NCI-H2081 (cell line): ENCODE measurements at regions not wholly inside any gene's neighbourhood (a gene's known extent, or its start where the extent isn't known, plus 50 kb on each side); places are given as distances from the start of the nearest gene placed in this dataset.
"Not testable (repeated sequence)": the region's sequence is repeated elsewhere in the genome, so short reads cannot be mapped to it uniquely, and the experiment has no call there.

ENCODE experiments used
- DNase-seq, 2 experiments: peaks; one replicate each; lab custom pipeline; 2025; lab: John Stamatoyannopoulos, UW

DNA sequence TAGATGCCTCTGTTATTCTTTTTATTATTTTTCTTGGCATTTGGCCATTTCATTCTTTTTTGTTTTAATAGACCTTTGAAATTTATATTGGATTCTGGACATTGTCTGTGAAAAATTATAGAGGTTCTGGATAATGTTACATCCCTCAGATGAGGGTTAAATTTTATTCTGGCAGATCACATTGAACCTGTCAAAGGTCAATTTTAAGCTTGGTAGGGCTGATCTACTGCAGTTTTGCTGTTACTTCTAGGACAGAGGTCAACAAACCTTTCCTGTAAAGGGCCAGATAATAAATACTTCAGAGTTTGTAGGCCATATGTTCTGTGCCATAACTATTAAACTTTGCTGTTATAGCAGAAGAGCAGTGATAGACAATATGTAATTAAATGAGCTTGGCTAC, 318.9 kb upstream of the DPPA4 start:
- no peak for DNase-seq

DNA sequence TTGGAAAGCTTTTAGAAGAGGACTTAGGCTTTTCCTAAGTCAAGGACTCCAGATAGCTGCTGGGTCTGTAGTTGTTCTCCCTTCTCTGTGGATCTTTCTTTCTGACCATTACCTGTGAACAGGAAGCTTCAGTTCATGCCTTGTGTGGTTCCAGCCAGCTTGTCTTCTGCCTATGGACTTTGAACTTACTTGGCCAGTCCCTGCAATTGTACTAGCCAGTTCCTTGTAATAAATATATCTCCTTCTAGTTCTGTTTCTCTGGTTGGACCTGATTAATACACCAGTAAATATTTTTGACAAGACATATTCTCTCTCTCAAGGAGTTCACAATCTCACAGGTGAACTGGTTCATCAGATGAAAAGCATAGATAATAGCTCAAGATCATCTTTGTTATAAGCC, 341.3 kb upstream of the DPPA4 start:
- DNase-seq, result no peak

DNA sequence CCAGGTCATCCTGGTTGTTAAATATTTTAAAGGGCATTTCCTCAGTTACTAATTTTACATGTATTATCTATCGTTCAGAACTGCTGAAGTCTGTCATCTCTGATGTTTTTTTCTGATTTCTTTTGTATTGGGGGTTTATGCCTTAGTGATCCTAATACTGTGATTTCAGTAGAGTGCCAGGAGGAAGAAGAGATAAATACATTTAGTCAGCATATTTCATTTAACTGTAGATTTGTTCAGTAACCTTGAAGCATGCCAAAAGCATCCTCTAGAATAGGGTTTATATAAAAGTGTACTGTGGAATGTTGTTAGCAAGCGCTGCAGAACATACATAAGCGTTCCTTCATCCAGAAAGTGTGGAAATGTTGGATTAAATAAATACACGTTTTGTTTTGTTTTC, 342.3 kb upstream of the DPPA4 start:
- DNase-seq, result no peak

DNA sequence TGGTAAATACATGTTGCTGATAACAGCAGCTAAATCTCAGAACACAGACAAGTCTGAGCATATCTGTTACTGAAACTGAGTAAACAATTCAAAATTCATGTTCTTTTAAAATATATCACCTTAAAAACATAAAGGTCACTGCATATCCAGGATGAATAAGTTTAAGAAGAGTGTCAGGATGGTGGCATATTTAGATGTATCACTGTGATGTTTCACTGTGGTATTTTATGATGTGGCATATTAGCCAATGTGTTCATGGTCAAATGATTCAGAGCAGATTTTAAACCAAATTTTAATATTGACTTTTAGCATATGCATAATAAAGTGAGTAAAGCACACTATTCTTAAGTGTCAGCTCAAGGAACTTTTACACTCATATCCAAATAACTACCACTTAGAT, 346.4 kb upstream of the DPPA4 start:
- DNase-seq, result no peak

DNA sequence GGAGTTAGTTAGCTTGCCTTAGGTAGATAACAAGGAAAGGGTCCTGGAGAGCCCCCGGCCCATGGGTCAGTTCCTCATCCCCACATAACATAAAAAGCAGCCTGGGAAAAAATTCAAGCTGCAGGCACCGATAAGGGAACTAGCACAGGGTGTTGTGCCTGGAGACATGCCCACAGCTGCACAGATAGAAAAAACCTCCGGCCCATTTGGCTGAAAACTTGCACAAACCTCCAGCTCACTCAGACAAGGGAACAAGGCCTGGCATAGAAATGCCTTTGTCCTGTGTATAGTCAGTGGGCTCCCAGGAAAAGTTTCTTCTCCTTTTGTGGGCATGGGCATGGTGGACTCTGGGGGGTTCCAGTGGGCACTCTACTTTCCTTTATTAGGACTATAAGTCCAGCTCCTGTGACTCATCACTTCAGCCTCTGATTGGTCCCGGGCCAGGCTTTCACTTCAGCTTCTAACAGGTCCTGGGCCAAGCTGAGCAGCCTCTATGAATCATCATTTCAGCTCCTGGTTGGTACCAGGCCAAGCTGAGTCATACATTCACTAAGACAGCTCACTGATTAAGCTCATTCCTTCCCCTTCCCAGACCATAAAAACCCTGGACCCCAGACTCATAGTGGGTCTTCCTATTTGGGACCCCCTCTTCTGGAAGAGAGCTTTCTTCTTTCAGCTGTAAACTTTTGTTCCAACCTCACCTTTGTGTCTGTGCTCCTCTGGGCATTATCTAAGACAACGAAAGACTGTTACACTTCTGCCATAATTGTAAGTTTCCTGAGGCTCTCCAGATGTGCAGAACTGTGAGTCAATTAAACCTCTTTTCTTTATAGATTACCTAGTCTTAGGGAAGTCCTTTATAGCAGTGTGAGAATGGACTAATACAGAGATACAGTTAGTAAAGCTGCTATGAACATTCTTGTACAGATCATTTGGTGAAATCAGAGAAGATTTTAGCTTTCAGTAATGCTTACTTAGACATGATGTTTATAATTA, 348.0 kb upstream of the DPPA4 start:
- no peak for DNase-seq

DNA sequence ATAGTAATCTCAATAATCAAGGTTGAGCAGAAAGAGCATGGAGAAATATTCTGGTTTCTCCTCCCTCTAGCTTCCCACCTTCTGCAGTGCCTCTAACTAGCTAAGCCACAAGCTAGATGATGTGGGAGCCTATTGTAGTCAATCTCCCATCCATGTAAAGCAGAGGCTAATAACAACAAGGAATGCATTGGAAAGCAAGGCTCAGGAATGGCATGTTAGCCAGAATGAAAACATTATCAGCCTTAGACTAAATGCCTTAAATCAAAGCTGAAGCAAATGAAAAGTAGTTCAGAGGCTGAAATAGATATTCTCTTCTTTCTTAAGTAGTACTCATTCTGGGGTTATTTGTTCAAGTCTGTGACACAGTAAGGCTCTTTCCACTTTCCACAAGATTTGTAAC, 350.3 kb upstream of the DPPA4 start:
- DNase-seq, result no peak

DNA sequence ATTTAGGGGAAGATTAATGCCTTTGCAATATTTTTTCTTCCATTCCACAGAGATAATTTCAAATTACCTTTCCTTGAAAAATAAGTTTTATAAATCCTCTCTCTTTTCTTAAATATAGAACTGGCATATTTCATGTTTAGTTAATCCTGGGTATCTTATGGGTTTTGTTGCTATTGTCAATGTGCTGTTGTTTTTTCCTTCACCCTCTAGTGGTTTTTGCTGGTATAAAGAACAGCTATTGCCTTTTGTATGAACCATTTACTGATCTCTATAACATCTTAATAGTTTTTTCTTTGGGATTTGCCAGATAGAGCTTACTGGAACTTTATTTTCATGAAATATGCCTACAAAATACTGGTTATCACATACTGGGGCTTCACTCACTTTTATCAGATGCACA, 359.6 kb upstream of the DPPA4 start:
- no peak for DNase-seq

DNA sequence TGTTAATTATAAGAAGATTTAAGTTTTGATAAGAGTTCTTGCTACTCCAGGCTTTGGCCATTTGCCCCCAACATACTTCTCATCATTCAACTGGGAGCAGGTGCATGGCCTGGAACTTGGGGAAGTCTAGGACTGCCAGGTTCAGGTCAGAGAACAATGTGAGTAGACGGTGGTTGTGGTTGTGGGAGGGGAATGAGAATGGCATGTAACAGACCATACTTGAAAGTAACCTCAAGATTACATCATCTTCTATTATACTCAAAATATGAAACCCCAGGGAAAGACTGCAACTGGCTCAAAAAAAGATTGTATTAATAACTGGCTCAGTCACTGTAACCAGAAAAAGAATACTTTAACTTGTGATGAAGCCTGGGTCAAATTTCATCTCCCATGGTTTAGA, 364.9 kb upstream of the DPPA4 start:
- DNase-seq, result no peak

DNA sequence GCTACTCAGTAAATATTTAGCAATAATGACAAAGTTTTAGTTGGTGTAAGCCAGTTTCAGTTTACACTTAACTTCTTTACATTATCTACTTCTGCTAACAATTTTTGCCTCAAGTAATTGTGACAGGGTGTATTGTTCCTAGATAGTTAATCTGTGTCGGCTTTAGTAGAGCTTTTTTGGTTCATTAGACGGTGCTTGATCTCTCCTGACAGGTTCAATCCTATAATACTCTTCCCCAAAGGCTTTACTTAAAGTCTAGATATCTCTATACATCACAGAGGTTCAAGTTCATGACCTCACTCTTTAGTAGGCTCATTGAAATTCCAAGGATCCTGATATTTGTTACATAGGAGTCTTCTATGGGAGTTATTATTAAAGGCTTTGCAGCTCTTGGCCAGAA, 365.6 kb upstream of the DPPA4 start:
- DNase-seq, result no peak

DNA sequence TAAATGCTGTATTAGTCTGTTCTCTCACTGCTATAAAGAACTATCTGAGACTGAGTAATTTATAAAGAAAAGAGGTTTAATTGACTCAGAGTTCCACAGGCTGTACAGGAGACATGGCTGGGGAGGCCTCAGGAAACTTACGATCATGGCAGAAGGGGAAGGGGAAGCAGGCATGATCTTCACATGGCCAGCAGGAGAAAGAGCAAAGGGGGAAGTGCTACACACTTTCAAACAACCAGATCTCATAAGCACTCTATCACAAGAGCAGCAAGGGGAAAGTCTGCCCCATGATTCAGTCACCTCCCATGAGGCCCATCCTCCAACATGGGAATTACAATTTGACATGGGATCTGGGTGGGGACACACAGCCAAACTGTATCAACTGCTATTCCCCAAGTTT, 367.8 kb upstream of the DPPA4 start:
- DNase-seq, result not testable (repeated sequence)

DNA sequence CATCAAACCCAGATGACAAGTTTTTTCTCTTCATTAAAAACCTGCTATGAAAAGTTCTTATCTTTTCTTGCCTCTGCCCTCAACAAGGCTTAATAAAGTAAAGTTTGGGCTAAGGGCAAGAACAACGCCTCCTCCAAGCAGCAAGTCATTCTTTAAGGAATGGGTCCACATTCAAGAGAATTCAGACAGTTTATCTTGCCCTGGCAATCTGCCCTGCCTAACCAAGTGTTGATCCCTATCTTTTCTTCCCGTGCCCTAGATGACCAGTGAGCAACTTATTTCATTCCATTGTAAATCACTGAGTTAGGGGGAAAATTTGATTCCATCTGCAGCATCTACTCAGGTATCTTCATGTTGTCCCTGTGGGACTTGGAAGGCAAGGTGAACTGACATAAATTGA, 370.3 kb upstream of the DPPA4 start:
- no peak for DNase-seq

DNA sequence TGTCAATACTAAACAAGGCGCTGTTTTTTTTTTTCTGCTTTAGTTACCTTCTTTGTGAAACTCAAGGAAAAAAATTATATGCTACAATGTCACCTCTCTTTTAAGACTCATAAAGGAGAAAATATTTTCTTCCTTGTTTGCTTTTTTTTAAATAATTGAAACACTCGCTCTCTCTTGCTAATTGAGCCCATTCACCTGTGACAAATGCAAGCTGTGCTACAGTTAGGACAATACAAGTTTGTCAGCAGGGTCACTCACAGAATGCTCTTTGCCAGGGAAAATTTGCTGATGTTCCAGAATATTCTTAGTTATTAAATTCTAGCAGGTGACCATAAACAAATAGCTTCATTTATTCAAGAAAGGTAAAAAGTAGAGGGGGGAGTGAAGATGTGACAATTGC, 375.9 kb upstream of the DPPA4 start:
- DNase-seq, result no peak

DNA sequence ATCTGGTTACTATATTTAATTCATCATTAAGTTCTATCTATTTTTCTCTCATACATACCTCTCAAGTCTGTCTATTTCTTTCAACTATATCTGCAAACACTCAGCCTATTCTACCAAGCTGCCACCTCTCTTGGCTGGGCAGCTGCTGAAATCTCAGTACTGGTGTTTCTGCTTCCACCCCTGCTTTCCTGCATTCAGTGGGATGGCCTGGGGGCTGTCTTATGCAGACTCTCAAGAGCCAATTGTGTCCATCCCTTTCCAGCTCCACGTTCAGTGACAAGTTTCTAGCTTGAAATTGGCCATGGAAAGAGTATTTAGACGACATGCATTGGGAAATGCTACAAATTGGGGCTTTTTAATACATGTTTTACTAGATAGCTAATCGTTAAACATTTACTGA, 378.4 kb upstream of the DPPA4 start:
- DNase-seq, result no peak

DNA sequence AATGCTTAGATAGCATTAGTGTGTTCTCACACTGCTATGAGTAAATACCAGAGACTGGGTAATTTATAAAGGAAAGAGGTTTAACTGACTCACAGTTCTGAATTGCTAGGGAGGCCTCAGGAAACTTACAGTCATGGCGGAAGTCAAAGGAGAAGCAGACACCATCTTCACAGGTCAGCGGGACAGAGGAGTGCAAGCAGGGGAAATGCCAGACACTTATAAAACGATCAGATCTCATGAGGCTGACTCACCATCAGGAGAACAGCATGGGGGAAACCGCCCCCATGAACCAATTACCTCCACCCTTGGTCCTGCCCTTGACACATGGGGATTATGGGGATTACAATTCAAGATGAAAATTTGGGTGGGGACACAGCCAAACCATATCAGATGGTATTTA, 381.5 kb upstream of the DPPA4 start:
- no peak for DNase-seq

DNA sequence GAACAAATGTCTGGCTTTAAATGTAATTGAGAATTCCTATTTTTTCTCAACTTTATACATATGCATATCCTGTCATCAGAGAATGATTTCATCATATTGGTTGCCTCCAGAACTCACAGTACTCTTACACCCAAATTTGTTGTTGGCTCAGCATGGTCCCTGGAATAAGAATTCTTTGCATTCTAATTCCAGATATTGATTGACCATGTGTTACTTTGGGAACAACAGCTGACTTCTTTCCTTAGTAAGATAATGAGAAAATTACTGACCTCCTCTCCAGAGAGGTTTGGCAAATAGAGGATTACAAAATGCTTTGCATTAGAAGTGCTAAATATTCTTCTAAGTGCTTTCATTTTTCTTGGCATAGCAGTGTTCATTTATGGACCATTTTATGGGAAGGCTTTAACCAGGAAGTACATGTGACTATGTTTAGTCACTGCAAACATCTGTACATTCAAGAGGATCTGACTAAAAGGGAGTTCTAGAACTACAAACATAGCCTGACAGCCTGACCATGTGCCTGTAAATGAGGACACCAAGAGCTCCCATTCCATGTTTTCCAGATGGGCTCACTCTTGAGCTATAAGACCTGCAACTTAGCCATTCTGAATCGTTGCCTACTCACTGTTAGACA, 391.6 kb upstream of the DPPA4 start:
- no peak for DNase-seq

DNA sequence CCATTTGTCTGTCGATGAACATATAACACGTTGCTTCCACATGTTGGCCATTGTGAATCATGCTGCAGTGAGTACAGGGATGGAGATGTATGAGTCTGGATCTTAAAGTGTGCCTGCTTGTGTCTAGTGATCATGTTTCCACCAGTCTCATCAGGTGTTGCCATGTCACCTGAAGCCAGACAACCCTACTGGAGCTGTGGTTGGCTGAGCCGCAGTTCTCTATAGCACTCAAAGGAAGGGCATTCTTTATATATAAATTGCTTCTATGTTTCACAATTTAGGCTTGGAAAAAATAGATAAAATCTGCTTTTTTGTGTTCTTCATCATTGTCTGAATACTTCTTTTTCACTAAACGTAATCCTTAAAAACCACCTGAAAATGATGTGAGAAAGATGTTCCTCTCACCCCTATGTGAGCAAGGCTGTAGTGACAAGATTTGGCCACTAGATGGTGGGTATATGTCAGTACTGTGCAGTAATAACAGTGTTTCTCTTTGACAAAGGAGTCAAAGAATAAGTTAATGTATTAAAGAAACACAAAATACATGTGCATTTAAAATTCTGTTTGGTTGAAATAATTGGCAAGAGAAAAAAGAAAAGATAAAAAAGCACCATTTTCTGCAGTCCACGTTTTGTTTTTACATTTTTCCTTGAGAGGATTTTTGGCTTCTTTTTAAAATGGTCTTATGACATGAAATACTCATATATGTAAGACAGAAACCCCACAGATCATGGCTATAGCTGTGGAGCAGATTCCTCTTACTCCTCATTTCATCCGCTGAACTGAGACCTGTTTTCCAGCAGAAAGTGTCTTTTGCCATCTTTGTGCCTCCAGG, 394.5 kb upstream of the DPPA4 start:
- DNase-seq, result peak; percentile 46 to 47

DNA sequence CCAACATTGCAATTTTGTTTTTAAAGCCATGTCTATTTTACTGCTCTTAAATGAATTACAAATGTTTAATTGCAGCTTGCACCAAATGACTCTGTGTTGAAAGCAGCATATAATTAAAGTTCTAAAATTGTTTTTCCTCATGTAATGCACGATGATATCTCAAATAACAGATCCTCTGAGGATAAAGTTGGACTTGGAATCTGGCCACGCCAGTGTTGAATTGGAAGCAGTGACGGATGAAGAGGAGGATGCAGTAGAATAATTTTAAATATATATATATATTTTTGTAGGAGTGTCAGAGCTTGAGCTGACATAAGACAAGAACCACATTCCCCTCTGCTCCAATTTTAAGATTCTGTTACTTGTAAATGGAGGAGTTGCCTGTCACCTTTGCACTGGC, 406.6 kb upstream of the DPPA4 start:
- DNase-seq, result no peak

DNA sequence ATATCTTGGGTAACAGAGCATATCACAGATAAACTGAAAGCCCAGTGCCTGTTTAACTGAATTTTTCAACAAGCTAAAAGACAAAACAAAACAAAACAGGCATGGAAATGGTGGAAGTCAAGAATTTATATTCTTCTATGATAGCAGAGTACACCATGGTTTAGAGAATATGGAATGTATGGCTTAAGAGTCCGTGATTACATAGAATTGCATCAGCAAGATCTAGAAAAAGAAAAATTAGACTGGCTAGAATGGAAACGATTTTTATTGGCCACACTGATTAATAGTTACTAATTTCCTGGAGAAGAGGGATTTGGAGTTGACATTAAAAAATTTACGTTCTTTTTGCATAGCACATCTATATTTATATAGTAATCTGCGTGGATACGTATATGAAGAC, 435.2 kb upstream of the DPPA4 start:
- no peak for DNase-seq

DNA sequence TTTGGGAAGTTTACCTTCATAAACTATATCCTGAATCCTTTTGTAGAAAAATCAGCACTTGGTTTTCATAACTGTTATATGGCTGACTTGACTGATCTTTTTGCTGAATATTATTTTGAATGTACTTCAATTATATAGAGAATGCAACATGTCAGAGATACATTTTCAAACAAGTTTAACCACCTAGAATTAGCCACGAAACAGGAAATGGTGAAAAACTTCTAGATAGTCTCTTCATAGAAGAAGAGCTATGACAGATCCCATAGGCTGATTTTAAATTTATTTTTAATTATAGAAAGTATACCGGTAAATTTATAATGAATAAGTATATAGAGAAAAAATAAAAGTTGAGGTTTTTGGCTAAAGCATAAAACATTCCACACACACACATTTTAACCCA, 436.8 kb upstream of the DPPA4 start:
- DNase-seq, result no peak

DNA sequence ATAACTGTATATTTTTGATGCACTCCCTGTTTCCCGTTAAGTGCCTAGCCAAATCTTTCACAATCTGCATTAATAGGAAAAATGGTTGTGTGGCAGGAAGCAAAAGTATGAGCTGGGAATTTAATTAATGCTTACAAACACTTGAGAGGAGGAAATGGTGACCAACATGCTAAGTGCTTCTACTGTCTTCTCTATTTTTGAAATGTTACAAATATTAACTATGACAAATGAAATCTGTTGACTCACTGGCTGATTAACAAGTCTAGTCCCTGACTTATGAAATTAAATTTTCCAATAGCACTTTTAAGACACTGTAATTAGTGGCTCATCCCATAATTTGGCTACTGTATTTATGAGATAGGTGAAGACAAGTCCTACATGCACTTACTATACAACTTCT, 446.9 kb upstream of the DPPA4 start:
- no peak for DNase-seq

DNA sequence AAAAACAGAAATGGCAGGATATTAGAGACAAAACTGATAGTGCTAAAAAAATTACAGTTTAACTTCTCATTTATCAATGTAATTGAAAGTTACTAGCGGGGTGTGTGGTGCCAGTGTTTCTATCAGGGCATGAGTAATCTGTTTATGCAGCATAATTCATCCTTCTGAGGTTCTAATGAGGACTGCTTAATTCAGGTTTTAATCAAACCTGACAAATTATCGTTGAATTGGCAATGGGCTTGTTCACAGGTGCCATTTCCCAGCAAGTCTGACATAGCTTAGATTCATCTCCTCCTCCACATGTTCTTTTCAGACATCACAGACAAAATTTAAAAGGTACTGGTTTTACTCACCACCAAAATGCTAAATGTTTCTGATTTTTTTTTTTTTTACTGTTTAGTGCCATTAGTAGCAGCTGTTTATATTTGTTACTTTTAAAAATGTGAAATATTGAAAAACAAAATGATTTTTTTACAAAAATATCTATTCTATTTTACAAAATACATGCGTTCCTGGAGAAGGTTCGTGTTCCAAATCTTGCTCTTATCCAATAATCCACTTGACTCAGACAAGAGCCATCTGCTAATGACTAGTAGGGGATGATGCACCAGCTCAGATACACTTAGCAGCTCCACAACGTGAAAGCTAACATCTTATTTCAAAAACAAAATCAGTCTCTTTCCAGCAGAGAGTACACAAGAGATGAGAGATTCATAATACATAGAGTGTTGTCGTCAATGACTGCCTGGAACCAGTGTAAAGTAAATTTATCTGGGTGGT, 447.7 kb upstream of the DPPA4 start:
- DNase-seq, result no peak

DNA sequence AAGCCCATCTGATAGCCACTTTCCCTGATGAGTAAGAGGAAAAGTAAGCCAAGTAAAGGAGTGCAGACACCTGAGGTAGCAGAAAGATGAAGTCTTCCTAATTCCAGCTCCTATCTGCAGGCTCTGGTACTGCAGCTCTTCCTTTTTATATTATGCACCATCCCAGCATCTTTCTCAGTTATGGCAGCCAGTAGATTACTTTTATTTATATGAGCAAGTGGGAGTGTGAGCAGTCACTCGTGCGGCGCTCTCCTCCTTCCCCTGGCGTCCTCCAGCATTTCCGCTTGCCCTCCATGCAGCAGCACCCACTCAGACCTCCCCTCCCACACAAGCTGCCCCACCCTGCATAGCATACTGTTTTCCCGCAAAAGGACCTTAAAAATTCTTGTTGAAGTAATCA, 465.9 kb upstream of the DPPA4 start:
- no peak for DNase-seq
